Trophoblast cell (in vitro differentiated cells and primary cell): ENCODE measurements at regions not wholly inside any gene's neighbourhood (a gene's known extent, or its start where the extent isn't known, plus 50 kb on each side); places are given as distances from the start of the nearest gene placed in this dataset.

Experiments used
- DNase-seq, 2 donors: peaks; one replicate each; pipeline ENCODE4 v3.0.0-alpha.2; 2016
- H2AFZ ChIP-seq: 2 replicates; pipeline ENCODE4 v1.6.1; 2013; ENCODE audit warnings: low read length, moderate library complexity, mild to moderate bottlenecking; ENCODE audit not compliant: insufficient read depth, poor library complexity
- H2AK5ac ChIP-seq: 2 replicates; pipeline ENCODE4 v1.6.1; 2013; ENCODE audit warnings: mild to moderate bottlenecking, low read length
- H2BK120ac ChIP-seq: 2 replicates; pipeline ENCODE4 v1.6.1; 2013; ENCODE audit warnings: low read length, mild to moderate bottlenecking, moderate library complexity; ENCODE audit not compliant: insufficient read depth, poor library complexity
- H2BK12ac ChIP-seq: 2 replicates; pipeline ENCODE4 v1.6.1; 2013; ENCODE audit warnings: mild to moderate bottlenecking, low read length, moderate library complexity
- H2BK5ac ChIP-seq: 2 replicates; pipeline ENCODE4 v1.6.1; 2013; ENCODE audit warnings: low read length, low read depth, moderate library complexity, mild to moderate bottlenecking; ENCODE audit not compliant: poor library complexity
- H3K14ac ChIP-seq: 2 replicates; pipeline ENCODE4 v1.6.1; 2013; ENCODE audit warnings: mild to moderate bottlenecking, low read length
- H3K18ac ChIP-seq: 2 replicates; pipeline ENCODE4 v1.6.1; 2013; ENCODE audit warnings: mild to moderate bottlenecking, low read length
- H3K23ac ChIP-seq: 2 replicates; pipeline ENCODE4 v1.6.1; 2013; ENCODE audit warnings: low read length
- H3K27ac ChIP-seq: 2 replicates; pipeline ENCODE4 v1.5.1; 2013; ENCODE audit warnings: low read depth, mild to moderate bottlenecking, inconsistent platforms, low read length, moderate library complexity
- H3K27me3 ChIP-seq: 2 replicates; pipeline ENCODE4 v1.6.1; 2013; ENCODE audit warnings: inconsistent platforms, mild to moderate bottlenecking, low read length, moderate library complexity; ENCODE audit not compliant: insufficient read depth
- H3K36me3 ChIP-seq, 2 experiments: 1 replicate in 1 of 2; 2 replicates in 1 of 2; pipeline ENCODE4 v1.6.1; 2013; ENCODE audit warnings: low read length in 2 of 2, mild to moderate bottlenecking in 2 of 2, moderate library complexity in 1 of 2; ENCODE audit not compliant: insufficient read depth in 2 of 2, control insufficient read depth in 1 of 2
- H3K4ac ChIP-seq: 2 replicates; pipeline ENCODE4 v1.6.1; 2013; ENCODE audit warnings: low read depth, mild to moderate bottlenecking, low read length, moderate library complexity
- H3K4me1 ChIP-seq, 2 experiments: 1 replicate in 1 of 2; 2 replicates in 1 of 2; pipeline ENCODE4 v1.6.1; 2013; ENCODE audit warnings: low read length in 2 of 2, mild to moderate bottlenecking in 2 of 2, moderate library complexity in 1 of 2; ENCODE audit not compliant: insufficient read depth in 2 of 2, control insufficient read depth in 1 of 2
- H3K4me2 ChIP-seq: 2 replicates; pipeline ENCODE4 v1.6.1; 2013; ENCODE audit warnings: inconsistent platforms, mild to moderate bottlenecking, low read length, moderate library complexity
- H3K4me3 ChIP-seq: 2 replicates; pipeline ENCODE4 v1.5.1; 2013; ENCODE audit warnings: mild to moderate bottlenecking, low read depth, low read length, inconsistent platforms
- H3K79me1 ChIP-seq: one replicate; pipeline ENCODE4 v1.6.1; 2013; ENCODE audit warnings: low read length
- H3K79me2 ChIP-seq: 2 replicates; pipeline ENCODE4 v1.6.1; 2013; ENCODE audit warnings: low read length, mild to moderate bottlenecking; ENCODE audit not compliant: control insufficient read depth, insufficient read depth, poor library complexity
- H3K9ac ChIP-seq: 2 replicates; pipeline ENCODE4 v1.6.1; 2013; ENCODE audit warnings: mild to moderate bottlenecking, low read length
- H3K9me3 ChIP-seq: 2 replicates; pipeline ENCODE4 v1.6.1; 2013; ENCODE audit warnings: low read depth, mild to moderate bottlenecking, control low read depth, inconsistent platforms, low read length; ENCODE audit not compliant: insufficient read depth
- H4K12ac ChIP-seq: 2 replicates; pipeline ENCODE4 v1.6.1; 2013; ENCODE audit warnings: low read depth, mild to moderate bottlenecking, low read length, moderate library complexity
- H4K8ac ChIP-seq: 2 replicates; pipeline ENCODE4 v1.6.1; 2013; ENCODE audit warnings: low read depth, mild to moderate bottlenecking, low read length, moderate library complexity
- H4K91ac ChIP-seq: one replicate; pipeline ENCODE4 v1.6.1; 2013; ENCODE audit warnings: low read depth, mild to moderate bottlenecking, low read length, moderate library complexity
- WGBS: extraction: QIAGEN DNeasy Blood & Tissue Kit; methylation state at CpG from one replicate; pipeline ENCODE4 v1.1.7; 2013; ENCODE audit warnings: missing lambda C conversion rate; ENCODE audit not compliant: insufficient read length, insufficient coverage; ENCODE audit errors: extremely low coverage; 5-methylcytosine and 5-hydroxymethylcytosine counted together

DNA sequence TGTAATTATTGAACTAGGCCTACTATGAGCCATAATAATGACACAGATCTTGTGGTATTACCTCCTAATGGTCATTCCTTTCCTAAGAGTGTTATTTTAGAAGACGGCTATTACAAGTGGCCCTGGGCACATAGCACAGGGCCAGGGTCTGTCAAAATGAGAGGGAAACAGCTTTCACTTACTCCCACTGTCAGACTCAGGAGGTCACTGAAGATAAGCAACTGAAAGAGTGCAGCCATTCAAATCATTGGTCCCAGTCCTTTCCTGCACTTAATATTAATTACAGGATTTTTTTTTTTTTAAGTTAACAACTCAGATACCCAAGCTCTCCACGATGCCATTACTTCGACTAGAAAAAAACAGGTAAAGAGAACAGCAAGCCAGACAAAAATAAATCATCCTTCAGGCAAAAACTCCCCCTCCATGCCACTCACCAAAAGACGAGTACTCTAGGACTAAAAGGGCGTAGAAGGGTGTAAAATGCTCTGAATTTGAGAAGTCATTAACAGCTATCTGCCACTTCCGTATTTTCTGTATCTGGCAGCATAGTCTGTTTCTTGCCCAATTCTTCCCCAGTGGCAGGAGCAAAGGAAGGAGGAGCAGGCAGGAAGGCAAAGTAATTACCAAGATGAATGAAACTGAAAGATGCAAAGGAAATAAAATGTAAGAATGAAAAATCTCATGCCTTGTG lies 87.4 kb downstream of the ZNF608 start:
- no peaks in the 10 kb centered on the region for H3K9me3 ChIP-seq
- no peak overlapping the region for H3K23ac ChIP-seq
- no peaks in the 10 kb centered on the region for H3K36me3 ChIP-seq
- WGBS, result no CpG with 5 or more reads among the region's 6 CpGs
- peak overlapping the region; percentile 57 for H4K91ac ChIP-seq
- H3K14ac ChIP-seq, result peak overlapping the region; percentile 43
- peaks cover 3% of the 10 kb centered on the region for H3K79me2 ChIP-seq
- no peak overlapping the region for H2AK5ac ChIP-seq
- H4K12ac ChIP-seq, result no peak overlapping the region
- no peak overlapping the region for H3K18ac ChIP-seq
- no peak overlapping the region for H2AFZ ChIP-seq
- DNase-seq, result no peak
- H3K27ac ChIP-seq, result peak overlapping the region; percentile 94
- peak overlapping the region; percentile 70 for H2BK5ac ChIP-seq
- peak overlapping the region; percentile 44 for H3K4ac ChIP-seq
- peak overlapping the region; percentile 79 for H2BK120ac ChIP-seq
- H3K4me2 ChIP-seq, result no peak overlapping the region
- no peak overlapping the region for H4K8ac ChIP-seq
- peak overlapping the region; percentile 61 for H2BK12ac ChIP-seq
- H3K4me1 ChIP-seq, result peaks cover 19 to 34% of the 10 kb centered on the region in 2 experiments
- no peak overlapping the region for H3K9ac ChIP-seq
- H3K79me1 ChIP-seq, result peaks cover 36% of the 10 kb centered on the region
- H3K27me3 ChIP-seq, result no peaks in the 10 kb centered on the region
- H3K4me3 ChIP-seq, result no peak overlapping the region

DNA sequence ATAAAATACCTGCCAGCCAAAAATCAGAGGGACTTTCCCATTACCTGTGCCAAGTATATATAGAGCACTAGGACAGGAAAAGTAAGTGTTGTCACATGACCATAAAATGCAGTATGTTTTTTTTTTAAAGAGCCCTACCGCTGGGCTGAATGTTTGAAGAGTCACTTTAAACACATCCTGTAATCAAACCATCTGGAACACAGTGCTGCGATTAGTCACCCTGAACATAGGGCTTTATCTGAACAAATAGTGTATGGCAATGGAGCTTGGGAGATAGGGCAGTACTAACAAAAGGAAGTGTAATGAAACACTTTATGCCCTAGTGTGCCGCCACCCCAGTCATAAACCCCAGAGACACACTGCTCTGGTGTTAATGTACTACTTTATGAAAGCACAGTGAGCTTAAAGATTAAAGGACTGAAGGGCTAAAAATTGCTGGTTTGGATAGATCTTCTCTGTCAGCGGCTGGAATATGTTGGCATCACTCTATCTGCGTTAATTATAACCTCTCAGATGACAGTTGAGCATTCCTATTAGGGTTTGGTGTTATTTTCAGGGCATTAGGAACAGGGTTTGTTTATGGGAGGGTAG lies 90.4 kb downstream of the ZNF608 start:
- no peak overlapping the region for H3K4me3 ChIP-seq
- H3K79me1 ChIP-seq, result peaks cover 31% of the 10 kb centered on the region
- peaks cover 7% of the 10 kb centered on the region for H3K79me2 ChIP-seq
- H2BK12ac ChIP-seq, result peak overlapping the region; percentile 1
- H3K4me1 ChIP-seq, result peaks cover 17 to 30% of the 10 kb centered on the region in 2 experiments
- H4K12ac ChIP-seq, result no peak overlapping the region
- H3K18ac ChIP-seq, result no peak overlapping the region
- peak overlapping the region; percentile 28 for H3K27ac ChIP-seq
- peak overlapping the region; percentile 1 for H2BK120ac ChIP-seq
- no peak overlapping the region for H2BK5ac ChIP-seq
- no peak overlapping the region for H3K4ac ChIP-seq
- DNase-seq, result peak; percentile 33 to 67
- no peak overlapping the region for H3K9ac ChIP-seq
- no peak overlapping the region for H2AFZ ChIP-seq
- H3K23ac ChIP-seq, result no peak overlapping the region
- H2AK5ac ChIP-seq, result no peak overlapping the region
- H3K14ac ChIP-seq, result no peak overlapping the region
- H4K8ac ChIP-seq, result no peak overlapping the region
- H3K36me3 ChIP-seq, result no peaks in the 10 kb centered on the region
- no CpG with 5 or more reads among the region's 5 CpGs for WGBS
- no peak overlapping the region for H3K4me2 ChIP-seq
- H4K91ac ChIP-seq, result peak overlapping the region; percentile 1
- no peaks in the 10 kb centered on the region for H3K27me3 ChIP-seq
- H3K9me3 ChIP-seq, result no peaks in the 10 kb centered on the region

DNA sequence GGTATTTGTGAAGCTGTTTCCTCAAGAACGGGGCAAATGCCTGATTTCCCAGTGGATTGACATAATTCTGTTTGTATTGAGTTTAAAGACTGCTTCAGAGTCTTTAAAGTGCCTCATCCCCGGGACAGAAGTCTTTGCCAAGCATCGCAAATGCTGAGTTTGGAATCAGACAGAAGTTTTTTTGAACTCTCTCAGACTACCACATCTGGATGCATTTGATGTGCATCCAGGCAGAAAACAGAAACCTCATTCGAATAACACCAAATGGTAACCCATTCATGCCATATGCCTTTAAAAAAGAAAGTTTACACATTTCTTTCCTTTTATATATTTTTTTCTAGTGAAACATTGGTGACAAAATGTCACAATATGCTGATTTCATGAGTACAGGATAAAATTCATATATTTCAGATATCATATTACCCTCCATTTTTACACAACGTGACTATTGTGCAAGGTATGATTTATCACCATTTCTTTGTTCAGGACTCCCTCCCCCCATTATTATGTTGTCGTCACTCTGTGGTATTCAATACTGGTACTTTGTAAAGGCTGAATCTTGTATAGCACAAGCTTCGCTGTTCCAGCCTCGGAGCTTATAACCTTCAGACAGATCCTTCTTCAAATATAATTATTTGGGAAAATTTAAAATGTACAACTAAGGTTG lies 91.1 kb downstream of the ZNF608 start:
- Histone ChIP-seq H3K36me3 (no peaks in the 10 kb centered on the region), H3K14ac (no peak overlapping the region), H4K91ac (no peak overlapping the region), H3K4me2 (no peak overlapping the region), H4K12ac (no peak overlapping the region), H2BK120ac (no peak overlapping the region), H2BK5ac (no peak overlapping the region), H3K27ac (no peak overlapping the region), H3K79me2 (peaks cover 6% of the 10 kb centered on the region), H3K4me3 (no peak overlapping the region), H3K27me3 (no peaks in the 10 kb centered on the region), H3K4ac (no peak overlapping the region), H3K79me1 (peaks cover 30% of the 10 kb centered on the region), H3K9ac (no peak overlapping the region), H4K8ac (no peak overlapping the region), H2AFZ (no peak overlapping the region), H2BK12ac (peak overlapping the region; percentile 29), H2AK5ac (no peak overlapping the region), H3K4me1 (peaks cover 14 to 29% of the 10 kb centered on the region in 2 experiments), H3K23ac (no peak overlapping the region), H3K18ac (no peak overlapping the region), H3K9me3 (no peaks in the 10 kb centered on the region)
- WGBS, result no CpG with 5 or more reads among the region's 8 CpGs
- peak in 1 of 2 donors; percentile 55 for DNase-seq

DNA sequence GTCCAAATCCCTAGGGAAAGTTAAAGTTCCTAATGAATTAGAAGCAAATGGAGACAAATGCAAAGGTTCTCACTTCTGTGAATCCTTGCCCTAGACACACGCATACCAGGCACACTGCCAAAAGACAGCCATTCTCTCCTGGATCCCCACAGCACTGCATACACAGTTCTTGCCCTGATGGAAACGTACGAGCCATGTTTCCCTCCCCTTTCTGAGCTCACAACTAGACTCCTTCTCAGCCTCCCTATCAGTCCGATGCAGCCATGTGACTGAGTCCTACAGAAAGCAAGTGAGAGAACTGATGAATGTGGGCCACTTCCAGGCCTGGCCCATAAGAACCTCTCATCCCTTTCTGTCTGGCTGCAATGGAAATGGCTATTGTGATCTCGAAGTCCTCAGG lies 92.0 kb downstream of the ZNF608 start:
- Histone ChIP-seq H3K9ac (no peak overlapping the region), H2AFZ (no peak overlapping the region), H3K27me3 (no peaks in the 10 kb centered on the region), H3K36me3 (no peaks in the 10 kb centered on the region), H2BK5ac (no peak overlapping the region), H3K4ac (peak overlapping the region; percentile 5), H2BK120ac (peak overlapping the region; percentile 35), H3K4me3 (no peak overlapping the region), H3K9me3 (no peaks in the 10 kb centered on the region), H2AK5ac (no peak overlapping the region), H3K79me1 (peaks cover 21% of the 10 kb centered on the region), H4K91ac (peak overlapping the region; percentile 36), H3K14ac (peak overlapping the region; percentile 3), H4K8ac (no peak overlapping the region), H3K79me2 (peaks cover 6% of the 10 kb centered on the region), H3K4me2 (no peak overlapping the region), H3K23ac (no peak overlapping the region), H3K27ac (no peak overlapping the region), H4K12ac (no peak overlapping the region), H2BK12ac (peak overlapping the region; percentile 55), H3K4me1 (peaks cover 6 to 20% of the 10 kb centered on the region in 2 experiments), H3K18ac (peak overlapping the region; percentile 51)
- WGBS, result no CpG with 5 or more reads among the region's 5 CpGs
- DNase-seq, result no peak
